RWPE2 (cell line): ENCODE measurements at regions not wholly inside any gene's neighbourhood (a gene's known extent, or its start where the extent isn't known, plus 50 kb on each side); places are given as distances from the start of the nearest gene placed in this dataset.

ENCODE experiments used
- ATAC-seq: fragments of 200-7000 bp; cut with Tn5 transposase; 3 replicates; pipeline ENCODE4 v1.9.1; 2021; ENCODE audit warnings: low read depth
- DNase-seq: peaks from one replicate; pipeline ENCODE4 v3.0.0-alpha.2; 2020; ENCODE audit warnings: low spot score
- H3K27ac ChIP-seq: fragments of 450-650 bp; 2 replicates; pipeline ENCODE4 v1.5.1; 2017; ENCODE audit warnings: mild to moderate bottlenecking; ENCODE audit not compliant: poor library complexity, severe bottlenecking
- H3K27me3 ChIP-seq: fragments of 250-450 bp; sonication (Bioruptor Pico); 2 replicates; pipeline ENCODE4 v1.5.1; 2021; ENCODE audit warnings: mild to moderate bottlenecking, moderate library complexity; ENCODE audit not compliant: insufficient read depth, poor library complexity, severe bottlenecking
- H3K36me3 ChIP-seq: fragments of 250-450 bp; sonication (Bioruptor Pico); 2 replicates; pipeline ENCODE4 v1.5.1; 2020; ENCODE audit warnings: low read depth, mild to moderate bottlenecking, moderate library complexity
- H3K4me1 ChIP-seq: fragments of 250-450 bp; sonication (Bioruptor Pico); 2 replicates; pipeline ENCODE4 v1.5.1; 2021; ENCODE audit warnings: mild to moderate bottlenecking, moderate library complexity; ENCODE audit not compliant: insufficient read depth, poor library complexity, severe bottlenecking
- H3K4me3 ChIP-seq: fragments of 250-450 bp; sonication (Bioruptor Pico); 2 replicates; pipeline ENCODE4 v1.5.1; 2021; ENCODE audit warnings: mild to moderate bottlenecking, moderate library complexity; ENCODE audit not compliant: severe bottlenecking
- H3K9me3 ChIP-seq: fragments of 250-450 bp; sonication (Bioruptor Pico); 2 replicates; pipeline ENCODE4 v1.5.1; 2021; ENCODE audit warnings: mild to moderate bottlenecking, moderate library complexity; ENCODE audit not compliant: severe bottlenecking
- CTCF ChIP-seq: fragments of 450-650 bp; IDR thresholded peaks from one replicate; pipeline ENCODE4 v1.5.1; 2017; ENCODE audit warnings: mild to moderate bottlenecking, moderate library complexity; ENCODE audit not compliant: poor library complexity, severe bottlenecking

GRCh38 chr20:24064092-24064491 is 75.5 kb upstream of the GGTLC1 start:
- H3K27ac ChIP-seq: no peak overlapping the region
- peaks cover 4% of the 10 kb centered on the region for H3K27me3 ChIP-seq
- no peaks in the 10 kb centered on the region for H3K4me1 ChIP-seq
- no peaks in the 10 kb centered on the region for H3K36me3 ChIP-seq
- DNase-seq: no peak
- H3K9me3 ChIP-seq: no peaks in the 10 kb centered on the region
- ATAC-seq: no peak
- H3K4me3 ChIP-seq: no peak overlapping the region
- no peak for TF ChIP-seq CTCF

GRCh38 chr20:24063100-24063499 is 74.5 kb upstream of the GGTLC1 start:
- Histone ChIP-seq H3K27ac (no peak overlapping the region), H3K36me3 (no peaks in the 10 kb centered on the region), H3K9me3 (no peaks in the 10 kb centered on the region), H3K4me3 (no peak overlapping the region), H3K4me1 (no peaks in the 10 kb centered on the region), H3K27me3 (peaks cover 4% of the 10 kb centered on the region)
- ATAC-seq (no peak), DNase-seq (no peak)
- no peak for TF ChIP-seq CTCF

- no peak for TF ChIP-seq CTCF
- H3K4me3 ChIP-seq: no peak overlapping the region
- no peaks in the 10 kb centered on the region for H3K27me3 ChIP-seq
- no peaks in the 10 kb centered on the region for H3K36me3 ChIP-seq
- no peaks in the 10 kb centered on the region for H3K9me3 ChIP-seq
- DNase-seq (no peak), ATAC-seq (no peak)
- H3K27ac ChIP-seq: no peak overlapping the region
- H3K4me1 ChIP-seq: no peaks in the 10 kb centered on the region
These were observed 72.4 kb upstream of the GGTLC1 start for GRCh38 chr20:24060851-24061590.

- no peak for DNase-seq
- no peak for ATAC-seq
- no peak for TF ChIP-seq CTCF
- H3K4me3 ChIP-seq: no peak overlapping the region
- H3K27ac ChIP-seq: no peak overlapping the region
- H3K36me3 ChIP-seq: no peaks in the 10 kb centered on the region
- no peaks in the 10 kb centered on the region for H3K27me3 ChIP-seq
- H3K4me1 ChIP-seq: no peaks in the 10 kb centered on the region
- H3K9me3 ChIP-seq: no peaks in the 10 kb centered on the region
These were observed 70.6 kb upstream of the GGTLC1 start for GRCh38 chr20:24059174-24059573.

- H3K36me3 ChIP-seq: no peaks in the 10 kb centered on the region
- no peaks in the 10 kb centered on the region for H3K27me3 ChIP-seq
- ATAC-seq (no peak), DNase-seq (no peak)
- H3K4me1 ChIP-seq: no peaks in the 10 kb centered on the region
- H3K9me3 ChIP-seq: no peaks in the 10 kb centered on the region
- TF ChIP-seq CTCF: no peak
- no peak overlapping the region for H3K4me3 ChIP-seq
- H3K27ac ChIP-seq: no peak overlapping the region
These were observed 67.9 kb upstream of the GGTLC1 start for GRCh38 chr20:24056491-24056890.
